AG09319 (cell line): ENCODE measurements at regions not wholly inside any gene's neighbourhood (a gene's known extent, or its start where the extent isn't known, plus 50 kb on each side); places are given as distances from the start of the nearest gene placed in this dataset.

Experiments used
- DNase-seq: peaks from one replicate; pipeline ENCODE4 v3.0.0-alpha.2; 2010; ENCODE audit warnings: low read depth; ENCODE audit errors: extremely low read depth
- TF ChIP-seq, protein P1 (sequence below): IDR thresholded peaks from 2 replicates; pipeline ENCODE4 v1.5.1; 2011; ENCODE audit warnings: low read depth, mild to moderate bottlenecking, inconsistent platforms, low read length, moderate library complexity

DNA sequence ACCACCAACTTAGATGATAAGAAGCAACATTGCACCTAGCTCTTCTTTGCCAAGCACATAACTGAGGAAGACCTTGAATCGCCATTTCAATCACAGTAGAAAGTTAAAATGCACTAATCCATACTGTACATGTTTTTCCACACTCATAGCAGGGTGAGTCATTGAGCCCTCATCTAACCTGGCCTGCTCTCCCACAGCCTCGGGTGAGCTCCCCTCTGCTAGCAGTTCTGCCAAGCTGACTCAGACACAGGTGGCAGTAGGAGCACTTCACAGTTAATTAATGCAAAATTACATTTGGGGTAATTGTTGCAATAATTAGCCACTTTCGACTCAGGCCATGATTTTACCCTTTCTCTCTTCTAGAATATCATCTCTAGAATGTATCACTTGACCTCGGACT lies 1632.8 kb upstream of the CELF4 start:
- TF ChIP-seq, protein P1, sequence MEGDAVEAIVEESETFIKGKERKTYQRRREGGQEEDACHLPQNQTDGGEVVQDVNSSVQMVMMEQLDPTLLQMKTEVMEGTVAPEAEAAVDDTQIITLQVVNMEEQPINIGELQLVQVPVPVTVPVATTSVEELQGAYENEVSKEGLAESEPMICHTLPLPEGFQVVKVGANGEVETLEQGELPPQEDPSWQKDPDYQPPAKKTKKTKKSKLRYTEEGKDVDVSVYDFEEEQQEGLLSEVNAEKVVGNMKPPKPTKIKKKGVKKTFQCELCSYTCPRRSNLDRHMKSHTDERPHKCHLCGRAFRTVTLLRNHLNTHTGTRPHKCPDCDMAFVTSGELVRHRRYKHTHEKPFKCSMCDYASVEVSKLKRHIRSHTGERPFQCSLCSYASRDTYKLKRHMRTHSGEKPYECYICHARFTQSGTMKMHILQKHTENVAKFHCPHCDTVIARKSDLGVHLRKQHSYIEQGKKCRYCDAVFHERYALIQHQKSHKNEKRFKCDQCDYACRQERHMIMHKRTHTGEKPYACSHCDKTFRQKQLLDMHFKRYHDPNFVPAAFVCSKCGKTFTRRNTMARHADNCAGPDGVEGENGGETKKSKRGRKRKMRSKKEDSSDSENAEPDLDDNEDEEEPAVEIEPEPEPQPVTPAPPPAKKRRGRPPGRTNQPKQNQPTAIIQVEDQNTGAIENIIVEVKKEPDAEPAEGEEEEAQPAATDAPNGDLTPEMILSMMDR = no peak
- DNase-seq = no peak

DNA sequence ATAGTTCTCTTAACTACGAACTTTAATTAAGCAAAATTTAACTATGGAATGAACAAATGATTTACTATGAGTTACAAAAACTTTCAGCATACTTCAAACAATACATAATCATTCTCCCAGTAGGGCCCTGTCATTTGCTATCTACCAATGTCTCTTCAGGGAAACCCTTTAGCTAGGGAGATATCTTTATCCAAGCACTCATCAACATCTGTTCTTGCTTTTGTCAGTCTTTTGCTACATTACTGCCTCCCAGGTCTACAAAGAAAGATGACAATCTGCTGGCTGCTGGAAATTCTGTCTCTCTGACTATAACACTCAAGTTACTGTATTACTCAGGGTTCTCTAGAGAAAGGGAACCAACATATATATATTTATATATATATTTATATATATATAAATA lies 1626.3 kb upstream of the CELF4 start:
- TF ChIP-seq, protein P1 = no peak
- DNase-seq = no peak

DNA sequence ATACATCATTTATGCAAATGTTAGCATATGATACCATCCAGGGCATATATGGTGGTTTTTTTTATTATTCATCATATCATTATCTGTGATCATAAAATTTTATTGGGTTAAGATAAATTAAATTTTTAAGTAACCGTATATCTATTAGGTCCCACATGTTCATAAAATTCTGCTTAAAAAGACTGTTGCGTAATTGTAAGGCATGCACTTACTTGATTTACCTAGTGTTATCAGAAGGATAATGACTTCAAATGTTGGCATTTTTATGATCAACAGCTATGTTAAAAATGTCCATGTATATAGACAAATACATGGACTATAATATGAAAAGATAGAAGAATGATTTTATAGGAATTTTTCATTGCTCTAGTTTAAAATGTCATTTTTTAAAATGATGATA lies 1625.5 kb upstream of the CELF4 start:
- TF ChIP-seq, protein P1 = no peak
- no peak for DNase-seq

DNA sequence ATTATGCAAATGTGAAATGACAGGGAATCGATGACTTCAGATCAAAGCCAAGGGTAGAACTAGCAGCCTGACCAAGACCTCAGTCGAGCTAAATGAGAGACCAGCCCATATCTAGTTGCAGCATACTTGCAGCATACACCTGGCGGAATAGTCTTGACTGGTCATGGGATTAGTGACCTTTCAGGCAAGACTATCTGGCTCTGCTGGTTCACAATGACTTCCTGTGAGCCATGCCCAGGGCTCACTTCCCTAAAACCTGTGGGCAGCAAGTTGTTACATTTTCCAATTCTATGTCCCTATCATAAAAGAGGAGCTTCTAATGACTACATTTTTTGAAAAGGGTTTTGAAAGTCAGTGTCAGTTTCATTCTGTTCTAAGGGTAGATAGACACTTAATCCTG lies 1624.9 kb upstream of the CELF4 start:
- TF ChIP-seq, protein P1 = no peak
- no peak for DNase-seq

DNA sequence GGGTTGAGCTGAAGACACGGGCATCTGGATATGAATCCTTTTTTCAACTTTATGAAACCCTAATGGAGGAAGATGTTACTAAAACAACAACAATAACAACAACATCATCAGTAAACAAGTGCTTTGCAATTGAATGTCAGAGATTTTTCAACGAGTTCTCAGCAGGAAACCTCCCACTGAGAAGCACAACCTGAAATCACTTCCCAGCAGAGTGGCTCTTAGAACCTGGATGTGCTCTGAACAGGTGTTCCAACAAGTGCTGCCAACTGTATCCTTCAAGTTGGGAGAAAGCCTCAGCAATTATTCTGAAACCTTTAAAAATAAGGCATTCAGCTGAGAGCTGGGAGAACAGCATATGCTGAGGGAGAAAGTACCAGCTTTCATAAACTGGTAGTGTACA lies 1622.7 kb upstream of the CELF4 start:
- no peak for DNase-seq
- TF ChIP-seq, protein P1 = no peak

DNA sequence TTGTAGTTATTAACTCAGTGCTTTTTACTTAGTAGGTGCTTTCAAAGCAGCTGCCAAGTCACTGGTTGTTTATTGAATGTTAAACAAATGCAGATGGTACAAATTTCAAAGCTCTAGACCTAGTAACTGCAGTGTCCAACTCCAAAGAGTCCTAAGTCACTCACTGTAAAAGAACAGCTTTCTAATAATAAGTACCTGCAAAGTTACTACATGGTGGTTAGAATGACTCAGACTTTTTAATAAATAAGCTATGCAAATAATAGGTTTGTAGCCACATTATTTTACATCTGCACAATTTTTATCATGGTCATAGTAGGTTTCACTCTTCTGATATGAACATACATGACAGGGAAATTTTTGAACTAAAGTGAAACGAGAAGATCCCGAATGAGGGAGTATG lies 1620.4 kb upstream of the CELF4 start:
- DNase-seq = no peak
- TF ChIP-seq, protein P1 = no peak

DNA sequence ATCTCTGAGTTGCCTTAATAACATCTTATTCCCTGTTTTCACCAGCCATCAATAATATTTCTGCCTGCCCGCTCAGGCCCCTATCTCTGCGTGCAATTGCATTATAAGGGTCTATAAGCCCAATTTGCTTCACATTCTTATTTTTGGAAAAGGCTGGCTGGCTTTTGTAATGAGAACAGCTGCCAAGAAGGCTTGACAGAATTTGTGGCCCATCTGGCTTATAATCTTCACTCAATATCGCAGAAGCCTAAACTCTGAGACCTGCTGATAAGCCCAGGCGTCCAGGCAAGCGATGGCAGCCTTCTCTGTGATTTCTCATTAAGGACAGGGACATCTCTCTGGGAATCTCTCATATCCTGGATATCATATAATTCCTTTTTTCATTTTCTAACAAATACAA lies 1618.6 kb upstream of the CELF4 start:
- DNase-seq = no peak
- TF ChIP-seq, protein P1 = no peak

DNA sequence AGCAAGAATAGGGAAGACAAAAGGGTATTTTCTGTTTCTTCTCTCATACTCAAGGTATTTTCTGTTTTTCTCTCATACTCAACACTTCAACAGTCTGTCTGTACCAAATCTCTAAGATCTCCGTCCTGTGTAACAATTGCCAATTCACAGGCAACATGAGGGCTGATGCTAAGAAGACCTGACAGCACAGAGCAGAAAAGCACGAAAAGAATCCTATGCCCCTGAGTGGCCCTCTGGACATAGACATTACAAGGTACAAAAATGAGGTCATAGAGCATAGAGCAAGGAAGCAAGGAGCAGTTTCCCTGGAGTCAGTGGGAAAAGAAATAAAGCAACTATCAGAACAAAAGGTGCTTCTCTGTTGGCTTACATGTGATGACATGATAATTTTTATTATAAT lies 1612.6 kb upstream of the CELF4 start:
- no peak for DNase-seq
- TF ChIP-seq, protein P1 = no peak
